ENCODE measurements at regions not wholly inside any gene's neighbourhood (a gene's known extent, or its start where the extent isn't known, plus 50 kb on each side); places are given as distances from the start of the nearest gene placed in this dataset.

DNA sequence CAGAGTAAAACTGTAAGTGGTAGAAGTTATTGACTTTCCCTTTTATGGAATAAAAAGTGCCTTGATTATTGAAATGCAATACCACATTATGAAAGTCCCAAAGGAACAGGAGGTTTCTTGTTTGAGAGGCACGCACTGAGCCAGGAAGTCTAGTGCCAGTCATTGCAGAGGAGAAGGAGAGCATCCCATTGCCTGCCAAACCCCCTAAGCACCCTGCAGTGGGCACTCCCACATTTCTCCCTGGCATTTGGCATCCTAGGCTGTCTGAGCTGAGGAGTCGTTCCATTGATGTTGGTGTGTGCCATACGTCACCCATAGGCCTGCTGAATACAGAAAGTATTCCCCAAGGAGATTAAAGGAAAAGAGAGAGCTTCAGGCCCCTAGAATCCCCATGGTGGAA, 85.7 kb upstream of the MBNL2 start:
- Histone ChIP-seq H3K4me3 (no peak overlapping the region), H3K4me1 (peaks cover 3 to 10% (median 7%) of the 10 kb centered on the region in 4 donors), H3K9me3 (no peaks in the 10 kb centered on the region), H3K27ac (replicated peaks in 1 of 4) (no peak overlapping the region), H3K36me3 (no peaks in the 10 kb centered on the region), H3K27me3 (no peaks in the 10 kb centered on the region)
- 84% methylated on average over 3 of the region's 3 CpGs for WGBS
- DNase-seq (ENCODE audit: extremely low spot score) = no peak
- TF ChIP-seq POLR2A (IDR thresholded peaks at IDR 0.05; ENCODE audit: low read depth) = no peak
- no peak for TF ChIP-seq EP300 (IDR thresholded peaks at IDR 0.05)
- TF ChIP-seq, protein P1, sequence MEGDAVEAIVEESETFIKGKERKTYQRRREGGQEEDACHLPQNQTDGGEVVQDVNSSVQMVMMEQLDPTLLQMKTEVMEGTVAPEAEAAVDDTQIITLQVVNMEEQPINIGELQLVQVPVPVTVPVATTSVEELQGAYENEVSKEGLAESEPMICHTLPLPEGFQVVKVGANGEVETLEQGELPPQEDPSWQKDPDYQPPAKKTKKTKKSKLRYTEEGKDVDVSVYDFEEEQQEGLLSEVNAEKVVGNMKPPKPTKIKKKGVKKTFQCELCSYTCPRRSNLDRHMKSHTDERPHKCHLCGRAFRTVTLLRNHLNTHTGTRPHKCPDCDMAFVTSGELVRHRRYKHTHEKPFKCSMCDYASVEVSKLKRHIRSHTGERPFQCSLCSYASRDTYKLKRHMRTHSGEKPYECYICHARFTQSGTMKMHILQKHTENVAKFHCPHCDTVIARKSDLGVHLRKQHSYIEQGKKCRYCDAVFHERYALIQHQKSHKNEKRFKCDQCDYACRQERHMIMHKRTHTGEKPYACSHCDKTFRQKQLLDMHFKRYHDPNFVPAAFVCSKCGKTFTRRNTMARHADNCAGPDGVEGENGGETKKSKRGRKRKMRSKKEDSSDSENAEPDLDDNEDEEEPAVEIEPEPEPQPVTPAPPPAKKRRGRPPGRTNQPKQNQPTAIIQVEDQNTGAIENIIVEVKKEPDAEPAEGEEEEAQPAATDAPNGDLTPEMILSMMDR (IDR thresholded peaks at IDR 0.05) = no peak
- no peak for TF ChIP-seq POLR2AphosphoS5 (IDR thresholded peaks at IDR 0.05)
- intact Hi-C loops (cut with DNase I) = no loop called here

DNA sequence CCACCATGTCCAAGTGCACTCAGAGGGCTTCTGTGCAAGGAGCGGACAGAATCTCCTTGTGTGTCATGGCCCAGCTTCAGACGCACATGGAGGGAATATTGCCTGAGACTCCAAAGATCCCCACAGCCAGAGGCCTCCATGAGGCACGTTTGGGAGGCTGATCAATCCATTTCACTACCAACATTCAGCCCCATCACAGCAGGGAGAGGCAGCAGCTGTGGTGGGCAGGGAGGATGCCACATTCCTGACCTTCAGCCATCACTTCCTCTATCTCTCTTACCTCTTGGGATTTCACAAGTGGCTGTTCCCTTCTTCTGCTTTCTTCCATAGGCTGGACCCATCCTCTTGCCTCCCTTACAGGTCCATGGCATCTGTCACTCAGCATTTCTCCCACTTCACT, 82.4 kb upstream of the MBNL2 start:
- Histone ChIP-seq H3K4me3 (no peak overlapping the region), H3K4me1 (peaks cover 12 to 22% (median 19%) of the 10 kb centered on the region in 4 donors), H3K27ac (replicated peaks in 1 of 4) (no peak overlapping the region), H3K9me3 (no peaks in the 10 kb centered on the region), H3K36me3 (no peaks in the 10 kb centered on the region), H3K27me3 (no peaks in the 10 kb centered on the region)
- TF ChIP-seq POLR2A (IDR thresholded peaks at IDR 0.05; ENCODE audit: low read depth) (no peak), EP300 (IDR thresholded peaks at IDR 0.05) (no peak)
- WGBS = 89% methylated on average over 3 of the region's 3 CpGs
- DNase-seq (ENCODE audit: extremely low spot score) = no peak
- intact Hi-C loops (cut with DNase I) = loop anchor here (10.0 kb wide), 1 partner anchor 55 kb away; no protein-coding TSS in a partner anchor

DNA sequence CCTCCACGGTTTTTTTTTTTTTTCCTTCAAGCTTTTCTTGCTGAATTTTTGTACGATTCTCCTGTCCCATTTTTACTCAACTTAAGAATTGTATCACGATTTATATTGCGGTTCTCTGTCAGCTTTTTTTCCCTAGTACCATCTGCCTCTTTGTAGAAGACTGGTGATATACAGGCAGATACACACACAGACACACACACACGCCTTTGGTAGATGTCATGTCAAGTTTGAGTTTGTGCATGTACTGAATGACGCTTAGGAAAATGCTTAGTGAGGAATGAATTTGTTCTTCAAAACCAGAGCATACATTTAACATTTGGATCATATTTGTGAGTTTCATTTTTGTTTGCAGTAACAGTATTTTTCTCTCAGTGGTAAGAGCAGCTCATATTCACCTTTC, 82.0 kb upstream of the MBNL2 start:
- Histone ChIP-seq H3K9me3 (no peaks in the 10 kb centered on the region), H3K4me1 (peaks cover 12 to 22% (median 19%) of the 10 kb centered on the region in 4 donors), H3K27ac (replicated peaks in 1 of 4) (no peak overlapping the region), H3K27me3 (no peaks in the 10 kb centered on the region), H3K36me3 (no peaks in the 10 kb centered on the region), H3K4me3 (no peak overlapping the region)
- intact Hi-C loops (cut with DNase I) = loop anchor here (10.0 kb wide), 1 partner anchor 55 kb away; no protein-coding TSS in a partner anchor
- DNase-seq (ENCODE audit: extremely low spot score) = no peak
- 83% methylated on average over 6 of the region's 6 CpGs for WGBS
- TF ChIP-seq POLR2AphosphoS5 (IDR thresholded peaks at IDR 0.05) (no peak), POLR2A (IDR thresholded peaks at IDR 0.05; ENCODE audit: low read depth) (no peak), EP300 (IDR thresholded peaks at IDR 0.05) (no peak)
- TF ChIP-seq, protein P1 (IDR thresholded peaks at IDR 0.05) = no peak

DNA sequence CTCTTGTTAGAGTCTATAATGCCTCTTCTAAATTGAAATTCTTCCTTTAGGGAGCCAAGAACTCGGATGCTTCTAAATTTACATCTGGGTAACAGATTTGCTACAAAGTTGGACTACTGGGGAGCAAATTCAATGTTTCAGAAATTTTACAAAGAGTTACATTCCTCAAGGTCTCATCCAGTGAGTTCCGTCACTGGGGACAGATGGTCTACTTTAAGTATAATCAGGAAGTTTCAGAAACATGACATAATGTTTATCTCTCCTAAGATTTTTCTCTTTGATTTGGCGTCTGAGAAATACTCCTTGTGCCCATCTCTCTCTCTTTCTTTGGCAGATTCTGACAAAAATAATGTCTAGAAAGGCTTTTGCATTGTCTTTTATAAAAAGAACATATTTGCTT, 81.5 kb upstream of the MBNL2 start:
- Histone ChIP-seq H3K4me1 (peaks cover 12 to 22% (median 19%) of the 10 kb centered on the region in 4 donors), H3K27me3 (no peaks in the 10 kb centered on the region), H3K36me3 (no peaks in the 10 kb centered on the region), H3K4me3 (no peak overlapping the region), H3K27ac (replicated peaks in 1 of 4) (no peak overlapping the region), H3K9me3 (no peaks in the 10 kb centered on the region)
- intact Hi-C loops (cut with DNase I) = loop anchor here (10.0 kb wide), 1 partner anchor 54 kb away; no protein-coding TSS in a partner anchor
- TF ChIP-seq POLR2A (IDR thresholded peaks at IDR 0.05; ENCODE audit: low read depth) (no peak), POLR2AphosphoS5 (IDR thresholded peaks at IDR 0.05) (no peak), EP300 (IDR thresholded peaks at IDR 0.05) (no peak)
- TF ChIP-seq, protein P1 (IDR thresholded peaks at IDR 0.05) = no peak
- no peak for DNase-seq (ENCODE audit: extremely low spot score)
- WGBS = 54% methylated on average over 3 of the region's 3 CpGs

DNA sequence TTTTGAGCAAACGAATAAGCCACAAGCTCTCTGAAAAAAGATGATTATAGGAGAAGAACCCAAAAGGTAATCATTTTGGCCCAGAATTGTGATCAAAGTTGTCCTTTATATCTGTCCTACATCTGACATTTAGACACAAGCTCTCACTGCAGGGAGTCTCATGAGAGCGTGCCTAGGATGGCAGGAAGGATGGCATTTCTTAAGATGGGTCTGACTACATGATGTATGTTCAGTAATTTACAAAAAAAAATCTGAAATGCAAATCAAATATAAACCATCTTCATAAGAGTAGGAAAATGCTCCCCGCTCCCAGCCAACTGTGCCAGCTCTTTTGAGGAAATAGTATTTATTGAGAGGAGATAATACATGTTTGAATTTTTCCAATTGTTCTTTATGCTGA, 81.0 kb upstream of the MBNL2 start:
- Histone ChIP-seq H3K9me3 (no peaks in the 10 kb centered on the region), H3K4me3 (no peak overlapping the region), H3K4me1 (peaks cover 12 to 22% (median 19%) of the 10 kb centered on the region in 4 donors), H3K36me3 (no peaks in the 10 kb centered on the region), H3K27ac (replicated peaks in 1 of 4) (no peak overlapping the region), H3K27me3 (no peaks in the 10 kb centered on the region)
- no peak for TF ChIP-seq POLR2AphosphoS5 (IDR thresholded peaks at IDR 0.05)
- no peak for TF ChIP-seq EP300 (IDR thresholded peaks at IDR 0.05)
- no peak for TF ChIP-seq POLR2A (IDR thresholded peaks at IDR 0.05; ENCODE audit: low read depth)
- TF ChIP-seq, protein P1 (IDR thresholded peaks at IDR 0.05) = no peak
- intact Hi-C loops (cut with DNase I) = loop anchor here (10.0 kb wide), 1 partner anchor 54 kb away; no protein-coding TSS in a partner anchor
- no peak for DNase-seq (ENCODE audit: extremely low spot score)
- 87% methylated on average over 3 of the region's 3 CpGs for WGBS

All from esophagus muscularis mucosa (tissue), 4 donors.